ENCODE measurements at regions not wholly inside any gene's neighbourhood (a gene's known extent, or its start where the extent isn't known, plus 50 kb on each side); places are given as distances from the start of the nearest gene placed in this dataset.

GRCh38 chr18:24544949-24545348 is 84.5 kb downstream of the HRH4 start:
- Histone ChIP-seq H3K14ac (ENCODE audit: insufficient read length) (no peak overlapping the region), H2BK120ac (replicated peaks; ENCODE audit: low read depth, low read length) (no peak overlapping the region), H3K4me2 (ENCODE audit: insufficient read depth in 1 of 2, low read depth in 2 of 2, low read length in 2 of 2) (no peak overlapping the region), H3K36me3 (ENCODE audit: control insufficient read depth in 2 of 4, insufficient read depth in 4 of 4, low read length in 3 of 4) (no peaks in the 10 kb centered on the region), H4K91ac (replicated peaks; ENCODE audit: insufficient read length, low read length) (no peak overlapping the region), H2BK15ac (ENCODE audit: low read length) (no peak overlapping the region), H3K27me3 (replicated peaks in 1 of 4; ENCODE audit: control insufficient read depth in 3 of 4, extremely low read depth in 1 of 4, insufficient read depth in 3 of 4, low read length in 3 of 4) (no peaks in the 10 kb centered on the region), H3K79me2 (ENCODE audit: control insufficient read depth in 1 of 2, insufficient read depth in 2 of 2, low read length in 2 of 2) (no peaks in the 10 kb centered on the region), H3K4me1 (replicated peaks in 1 of 4; ENCODE audit: control insufficient read depth in 3 of 4, insufficient read depth in 4 of 4, low read length in 3 of 4) (no peaks in the 10 kb centered on the region), H3K4me3 (ENCODE audit: extremely low read depth in 1 of 4, insufficient read depth in 2 of 4, low read depth in 3 of 4, low read length in 4 of 4) (no peak overlapping the region), H4K5ac (ENCODE audit: insufficient read length, low read depth, low read length) (no peak overlapping the region), H3K27ac (ENCODE audit: low read depth, low read length) (no peak overlapping the region), H3K23me2 (ENCODE audit: low read depth, low read length) (no peaks in the 10 kb centered on the region), H2BK20ac (ENCODE audit: low read length) (no peak overlapping the region), H2AFZ (ENCODE audit: low read length) (no peak overlapping the region), H3K9me3 (ENCODE audit: insufficient read depth in 2 of 2, low read depth in 1 of 2, low read length in 1 of 2) (no peaks in the 10 kb centered on the region), H2BK12ac (ENCODE audit: low read depth, low read length) (no peak overlapping the region), H3K18ac (ENCODE audit: extremely low read depth, low read length) (no peak overlapping the region), H3K79me1 (ENCODE audit: low read depth, low read length) (no peaks in the 10 kb centered on the region), H3K9ac (replicated peaks in 1 of 4; ENCODE audit: extremely low read depth in 1 of 4, low read depth in 3 of 4, low read length in 3 of 4) (no peak overlapping the region), H2AK5ac (ENCODE audit: low read depth, low read length) (no peak overlapping the region), H3K23ac (ENCODE audit: insufficient read length) (no peak overlapping the region), H2BK5ac (ENCODE audit: low read depth, low read length) (no peak overlapping the region), H3K4ac (replicated peaks; ENCODE audit: insufficient read length, low read depth, low read length) (no peak overlapping the region), H4K20me1 (replicated peaks in 1 of 2; ENCODE audit: control insufficient read depth in 1 of 2, insufficient read depth in 2 of 2, low read length in 2 of 2) (no peaks in the 10 kb centered on the region), H3K56ac (replicated peaks; ENCODE audit: insufficient read length, low read depth, low read length) (no peak overlapping the region), H4K8ac (ENCODE audit: extremely low read depth, insufficient read depth, low read length) (no peak overlapping the region)
- ChIA-PET CTCF (ENCODE audit: partially characterized antibody) (interaction anchor here (0.6 to 12.2 kb wide), 17 partner anchors 9 to 329 kb away, joined by 3 to 172 read pairs (median 7); no protein-coding TSS in a partner anchor), POLR2A (ENCODE audit: partially characterized antibody) (no interaction called here)
- WGBS, 2 experiments (ENCODE audit: extremely low coverage in 1 of 2, insufficient coverage in 1 of 2, insufficient read length in 1 of 2, insufficient replicate concordance in 2 of 2, low coverage in 1 of 2, low lambda C conversion rate in 2 of 2, missing lambda C conversion rate in 1 of 2), result 79% methylated on average over 4 of the region's 4 CpGs; no CpG with 5 or more reads in 1 of the 2 experiments
- DNase-seq (ENCODE audit: low read depth in 1 of 2, low spot score in 2 of 2), result no peak
- TF ChIP-seq CBX5 (IDR thresholded peaks at IDR 0.05; ENCODE audit: low read depth, low read length) (no peak), PHF8 (conservative IDR thresholded peaks at IDR 0.05; ENCODE audit: low read depth, low read length) (no peak), MAFK (IDR thresholded peaks at IDR 0.05; ENCODE audit: low read depth, low read length) (no peak), EZH2 (IDR thresholded peaks at IDR 0.05; ENCODE audit: low read depth, low read length, severe bottlenecking) (no peak), MAX (IDR thresholded peaks at IDR 0.05) (no peak), NANOG (IDR thresholded peaks at IDR 0.05; ENCODE audit: insufficient read depth, low read depth, low read length, poor library complexity, severe bottlenecking) (no peak)
- FAIRE-seq, result no peak
